MM.1S (cell line): ENCODE measurements at regions not wholly inside any gene's neighbourhood (a gene's known extent, or its start where the extent isn't known, plus 50 kb on each side); places are given as distances from the start of the nearest gene placed in this dataset.

Experiments used
- DNase-seq: peaks from one replicate; pipeline ENCODE4 v3.0.0-alpha.2; 2015
- H2AFZ ChIP-seq: fragments of 300-600 bp; sonication (generic); 2 replicates; pipeline ENCODE4 v1.6.0; 2016; ENCODE audit warnings: antibody characterized with exemption, low read length
- H3F3A ChIP-seq: fragments of 300-600 bp; sonication (generic); 2 replicates; pipeline ENCODE4 v1.6.1; 2016; ENCODE audit warnings: mild to moderate bottlenecking, antibody characterized with exemption, low read length, moderate library complexity, mixed read lengths; ENCODE audit not compliant: insufficient read depth
- H3K27ac ChIP-seq: fragments of 300-600 bp; sonication (generic); 2 replicates; pipeline ENCODE4 v1.5.1; 2016; ENCODE audit warnings: mild to moderate bottlenecking, low read length
- H3K27me3 ChIP-seq: fragments of 300-600 bp; sonication (generic); replicated peaks from 2 replicates; pipeline ENCODE4 v1.6.0; 2016; ENCODE audit warnings: low read length; ENCODE audit not compliant: insufficient read depth
- H3K36me3 ChIP-seq: fragments of 300-600 bp; sonication (generic); replicated peaks from 2 replicates; pipeline ENCODE4 v1.6.1; 2016; ENCODE audit warnings: mild to moderate bottlenecking, low read length, mixed read lengths; ENCODE audit not compliant: insufficient read depth
- H3K4me1 ChIP-seq: fragments of 300-600 bp; sonication (generic); 2 replicates; pipeline ENCODE4 v1.6.1; 2016; ENCODE audit warnings: low read length, mixed read lengths
- H3K4me2 ChIP-seq: fragments of 300-600 bp; sonication (generic); 2 replicates; pipeline ENCODE4 v1.6.0; 2016; ENCODE audit warnings: low read depth, low read length
- H3K4me3 ChIP-seq: fragments of 300-600 bp; sonication (generic); 2 replicates; pipeline ENCODE4 v1.5.1; 2016; ENCODE audit warnings: low read length, mixed read lengths
- H3K79me2 ChIP-seq: fragments of 300-600 bp; sonication (generic); 2 replicates; pipeline ENCODE4 v1.6.1; 2016; ENCODE audit warnings: mixed run types, low read length, mixed read lengths
- H3K9ac ChIP-seq: fragments of 300-600 bp; sonication (generic); 2 replicates; pipeline ENCODE4 v1.6.1; 2016; ENCODE audit warnings: low read length, mixed read lengths
- H3K9me2 ChIP-seq: fragments of 300-600 bp; sonication (generic); replicated peaks from 2 replicates; pipeline ENCODE4 v1.6.1; 2016; ENCODE audit warnings: mild to moderate bottlenecking, low read length, mixed read lengths; ENCODE audit not compliant: insufficient read depth
- H3K9me3 ChIP-seq: fragments of 300-600 bp; sonication (generic); replicated peaks from 2 replicates; pipeline ENCODE4 v1.6.1; 2016; ENCODE audit warnings: mild to moderate bottlenecking, low read length, mixed read lengths; ENCODE audit not compliant: insufficient read depth
- H4K20me1 ChIP-seq: fragments of 300-600 bp; sonication (generic); 2 replicates; pipeline ENCODE4 v1.6.1; 2016; ENCODE audit warnings: mild to moderate bottlenecking, low read length, moderate library complexity, mixed read lengths; ENCODE audit not compliant: insufficient read depth
- EZH2 ChIP-seq: fragments of 300-600 bp; sonication (generic); optimal IDR thresholded peaks from 2 replicates; pipeline ENCODE3; 2017; ENCODE audit warnings: low read depth, mild to moderate bottlenecking, antibody characterized with exemption, low read length, mixed read lengths
- EZH2phosphoT487 ChIP-seq: fragments of 300-600 bp; sonication (generic); IDR thresholded peaks from 2 replicates; pipeline ENCODE4 v1.6.1; 2018; ENCODE audit warnings: antibody characterized with exemption, low read length
- TF ChIP-seq, protein P1 (sequence below): fragments of 300-600 bp; sonication (generic); IDR thresholded peaks from 2 replicates; pipeline ENCODE4 v1.5.1; 2016; ENCODE audit warnings: antibody characterized with exemption, low read length, mixed read lengths

DNA sequence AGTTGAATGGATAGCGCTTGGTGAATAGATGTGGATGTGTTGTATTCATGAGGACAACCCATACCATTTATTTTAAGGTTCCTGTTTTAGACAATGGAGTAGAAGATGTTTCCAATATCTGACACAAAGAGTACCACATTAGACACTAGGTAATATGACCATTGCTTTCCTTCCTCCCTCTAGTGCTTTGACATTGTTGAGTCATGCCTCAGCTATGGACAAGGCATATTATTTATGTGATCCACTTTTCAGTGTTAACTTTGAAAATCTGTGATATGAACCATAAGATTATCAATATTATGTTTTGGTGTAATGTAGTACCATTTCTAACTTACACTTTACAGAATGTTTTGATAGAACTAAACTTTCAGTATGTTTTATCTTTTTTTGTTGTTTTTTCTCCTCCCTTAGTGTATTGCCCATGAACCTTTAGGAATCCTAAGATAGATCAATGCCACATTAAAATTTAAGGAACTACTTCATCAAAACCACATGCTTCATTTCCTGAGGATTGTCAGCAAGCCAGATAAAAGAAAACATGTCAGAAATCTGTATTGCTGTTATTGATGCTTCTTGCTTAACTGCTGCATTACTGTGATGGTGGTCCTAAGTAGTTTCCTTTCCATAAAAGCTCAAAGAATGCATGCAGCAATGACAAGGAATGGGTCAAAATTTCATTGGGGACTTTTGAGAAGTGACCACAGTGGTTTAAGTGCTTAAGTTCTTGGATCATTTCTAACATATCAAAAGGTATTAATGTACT lies 105.0 kb downstream of the PCDH7 start:
- no peak for DNase-seq
- Histone ChIP-seq H2AFZ (no peak overlapping the region), H4K20me1 (no peaks in the 10 kb centered on the region)

DNA sequence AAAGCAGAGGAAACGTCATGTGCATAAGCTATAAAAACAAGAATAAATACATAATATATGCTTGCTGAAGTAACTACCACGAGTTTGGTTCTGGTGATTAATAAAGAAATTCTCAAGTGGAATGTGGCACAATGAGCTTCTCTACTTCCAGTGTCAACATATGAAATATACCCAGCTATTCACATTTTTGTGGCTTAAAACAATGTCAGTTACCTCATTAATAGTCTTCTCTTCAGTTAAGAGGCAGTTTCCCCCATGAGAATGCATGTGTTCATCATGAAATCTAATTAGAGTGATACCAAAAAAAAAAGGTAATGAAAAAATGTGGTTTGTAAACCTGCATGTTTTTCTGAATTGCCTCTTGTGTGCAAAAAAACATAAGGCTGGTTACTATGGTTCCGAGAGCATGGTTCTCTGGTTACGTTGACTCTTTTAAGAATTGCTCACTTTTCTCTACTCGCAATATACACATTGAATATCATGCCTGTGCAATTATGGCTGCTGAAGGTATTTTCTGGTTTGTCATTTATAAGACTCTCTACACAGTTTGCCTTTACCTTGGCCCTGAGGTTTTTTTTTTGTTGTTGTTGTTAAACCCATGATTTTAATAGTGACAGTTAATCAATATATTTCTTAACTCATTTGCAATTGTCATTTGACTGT lies 108.2 kb downstream of the PCDH7 start:
- no peaks in the 10 kb centered on the region for H3K9me3 ChIP-seq
- no peaks in the 10 kb centered on the region for H3K36me3 ChIP-seq
- no peak overlapping the region for H3K9ac ChIP-seq
- H3K79me2 ChIP-seq: no peaks in the 10 kb centered on the region
- no peak for TF ChIP-seq EZH2phosphoT487
- TF ChIP-seq, protein P1, sequence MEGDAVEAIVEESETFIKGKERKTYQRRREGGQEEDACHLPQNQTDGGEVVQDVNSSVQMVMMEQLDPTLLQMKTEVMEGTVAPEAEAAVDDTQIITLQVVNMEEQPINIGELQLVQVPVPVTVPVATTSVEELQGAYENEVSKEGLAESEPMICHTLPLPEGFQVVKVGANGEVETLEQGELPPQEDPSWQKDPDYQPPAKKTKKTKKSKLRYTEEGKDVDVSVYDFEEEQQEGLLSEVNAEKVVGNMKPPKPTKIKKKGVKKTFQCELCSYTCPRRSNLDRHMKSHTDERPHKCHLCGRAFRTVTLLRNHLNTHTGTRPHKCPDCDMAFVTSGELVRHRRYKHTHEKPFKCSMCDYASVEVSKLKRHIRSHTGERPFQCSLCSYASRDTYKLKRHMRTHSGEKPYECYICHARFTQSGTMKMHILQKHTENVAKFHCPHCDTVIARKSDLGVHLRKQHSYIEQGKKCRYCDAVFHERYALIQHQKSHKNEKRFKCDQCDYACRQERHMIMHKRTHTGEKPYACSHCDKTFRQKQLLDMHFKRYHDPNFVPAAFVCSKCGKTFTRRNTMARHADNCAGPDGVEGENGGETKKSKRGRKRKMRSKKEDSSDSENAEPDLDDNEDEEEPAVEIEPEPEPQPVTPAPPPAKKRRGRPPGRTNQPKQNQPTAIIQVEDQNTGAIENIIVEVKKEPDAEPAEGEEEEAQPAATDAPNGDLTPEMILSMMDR: no peak
- no peak for TF ChIP-seq EZH2
- no peak overlapping the region for H3K27ac ChIP-seq
- no peaks in the 10 kb centered on the region for H3F3A ChIP-seq
- no peaks in the 10 kb centered on the region for H3K4me1 ChIP-seq
- no peak overlapping the region for H3K4me2 ChIP-seq
- no peaks in the 10 kb centered on the region for H4K20me1 ChIP-seq
- no peak overlapping the region for H2AFZ ChIP-seq
- H3K9me2 ChIP-seq: no peaks in the 10 kb centered on the region
- no peak overlapping the region for H3K4me3 ChIP-seq
- no peak for DNase-seq
- no peaks in the 10 kb centered on the region for H3K27me3 ChIP-seq

More for the DNA sequence above, 105.0 kb downstream of the PCDH7 start:
- H3K4me1 ChIP-seq: no peaks in the 10 kb centered on the region
- H3K27ac ChIP-seq: no peak overlapping the region
- H3K9me2 ChIP-seq: no peaks in the 10 kb centered on the region
- no peak overlapping the region for H3K9ac ChIP-seq
- TF ChIP-seq, protein P1: no peak
- no peak for TF ChIP-seq EZH2
- no peak for TF ChIP-seq EZH2phosphoT487
- H3F3A ChIP-seq: no peaks in the 10 kb centered on the region
- H3K79me2 ChIP-seq: no peaks in the 10 kb centered on the region
- H3K36me3 ChIP-seq: no peaks in the 10 kb centered on the region
- no peak overlapping the region for H3K4me2 ChIP-seq
- H3K9me3 ChIP-seq: no peaks in the 10 kb centered on the region
- no peaks in the 10 kb centered on the region for H3K27me3 ChIP-seq
- H3K4me3 ChIP-seq: no peak overlapping the region

DNA sequence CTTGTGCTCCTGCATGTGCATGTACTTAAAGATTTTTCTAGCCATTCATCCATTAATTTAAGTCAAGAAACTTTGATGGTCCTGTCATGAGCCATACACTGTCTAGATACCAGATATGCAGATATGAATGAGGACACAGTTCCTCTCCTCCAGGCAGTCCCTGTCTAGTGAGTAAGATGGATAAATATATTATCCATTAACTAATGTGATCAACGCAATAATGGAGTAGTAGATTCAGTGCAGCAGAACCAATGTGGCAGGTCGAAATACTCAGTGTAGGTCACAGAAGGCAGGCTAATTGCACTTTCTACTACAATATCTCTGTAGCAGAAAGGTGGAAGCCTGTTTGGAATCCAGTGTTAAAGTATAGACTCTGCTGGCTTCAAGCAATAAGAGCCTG lies 112.5 kb downstream of the PCDH7 start:
- no peaks in the 10 kb centered on the region for H3F3A ChIP-seq
- no peaks in the 10 kb centered on the region for H4K20me1 ChIP-seq
- H3K9me2 ChIP-seq: no peaks in the 10 kb centered on the region
- no peak overlapping the region for H3K27ac ChIP-seq
- no peak for DNase-seq
- no peak overlapping the region for H3K4me2 ChIP-seq
- no peaks in the 10 kb centered on the region for H3K27me3 ChIP-seq
- no peaks in the 10 kb centered on the region for H3K4me1 ChIP-seq
- H2AFZ ChIP-seq: no peak overlapping the region
- H3K4me3 ChIP-seq: no peak overlapping the region
- no peaks in the 10 kb centered on the region for H3K79me2 ChIP-seq
- no peaks in the 10 kb centered on the region for H3K36me3 ChIP-seq
- H3K9me3 ChIP-seq: no peaks in the 10 kb centered on the region
- TF ChIP-seq, protein P1: no peak
- TF ChIP-seq EZH2phosphoT487 (no peak), EZH2 (no peak)
- no peak overlapping the region for H3K9ac ChIP-seq
